Fibroblast of villous mesenchyme (primary cell): ENCODE measurements at regions not wholly inside any gene's neighbourhood (a gene's known extent, or its start where the extent isn't known, plus 50 kb on each side); places are given as distances from the start of the nearest gene placed in this dataset.

Experiments
- DNase-seq: peaks from one replicate; pipeline ENCODE4 v3.0.0-alpha.2; 2010; ENCODE audit warnings: low read depth
- H3K4me3 ChIP-seq: 2 replicates; pipeline ENCODE4 v1.5.1; 2011; ENCODE audit warnings: low read depth, mild to moderate bottlenecking, low read length
- TF ChIP-seq, protein P1 (sequence below): IDR thresholded peaks from 2 replicates; pipeline ENCODE4 v1.5.1; 2012; ENCODE audit warnings: low read depth, mild to moderate bottlenecking, low read length; ENCODE audit not compliant: insufficient read depth

DNA sequence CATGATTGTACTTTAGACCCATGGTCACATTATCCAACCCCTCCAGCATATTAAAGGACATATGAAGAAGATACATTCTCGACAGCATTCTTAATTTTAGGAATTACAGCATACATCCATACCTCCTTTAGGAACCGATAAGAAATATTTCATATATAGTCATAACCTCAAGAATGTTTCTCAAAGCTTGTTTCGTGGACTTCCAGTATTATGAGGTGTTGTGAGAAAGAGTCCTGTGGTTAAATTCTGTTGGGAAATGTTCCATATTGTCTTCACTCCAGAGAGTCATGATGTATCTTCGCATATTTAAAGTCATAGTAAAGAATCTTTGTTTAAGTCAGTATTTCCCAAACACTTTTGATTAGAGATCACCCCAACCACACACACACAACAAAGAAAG lies 321.0 kb upstream of the SNX7 start:
- TF ChIP-seq, protein P1, sequence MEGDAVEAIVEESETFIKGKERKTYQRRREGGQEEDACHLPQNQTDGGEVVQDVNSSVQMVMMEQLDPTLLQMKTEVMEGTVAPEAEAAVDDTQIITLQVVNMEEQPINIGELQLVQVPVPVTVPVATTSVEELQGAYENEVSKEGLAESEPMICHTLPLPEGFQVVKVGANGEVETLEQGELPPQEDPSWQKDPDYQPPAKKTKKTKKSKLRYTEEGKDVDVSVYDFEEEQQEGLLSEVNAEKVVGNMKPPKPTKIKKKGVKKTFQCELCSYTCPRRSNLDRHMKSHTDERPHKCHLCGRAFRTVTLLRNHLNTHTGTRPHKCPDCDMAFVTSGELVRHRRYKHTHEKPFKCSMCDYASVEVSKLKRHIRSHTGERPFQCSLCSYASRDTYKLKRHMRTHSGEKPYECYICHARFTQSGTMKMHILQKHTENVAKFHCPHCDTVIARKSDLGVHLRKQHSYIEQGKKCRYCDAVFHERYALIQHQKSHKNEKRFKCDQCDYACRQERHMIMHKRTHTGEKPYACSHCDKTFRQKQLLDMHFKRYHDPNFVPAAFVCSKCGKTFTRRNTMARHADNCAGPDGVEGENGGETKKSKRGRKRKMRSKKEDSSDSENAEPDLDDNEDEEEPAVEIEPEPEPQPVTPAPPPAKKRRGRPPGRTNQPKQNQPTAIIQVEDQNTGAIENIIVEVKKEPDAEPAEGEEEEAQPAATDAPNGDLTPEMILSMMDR, result no peak
- H3K4me3 ChIP-seq, result no peak overlapping the region
- peak; percentile 59 for DNase-seq

DNA sequence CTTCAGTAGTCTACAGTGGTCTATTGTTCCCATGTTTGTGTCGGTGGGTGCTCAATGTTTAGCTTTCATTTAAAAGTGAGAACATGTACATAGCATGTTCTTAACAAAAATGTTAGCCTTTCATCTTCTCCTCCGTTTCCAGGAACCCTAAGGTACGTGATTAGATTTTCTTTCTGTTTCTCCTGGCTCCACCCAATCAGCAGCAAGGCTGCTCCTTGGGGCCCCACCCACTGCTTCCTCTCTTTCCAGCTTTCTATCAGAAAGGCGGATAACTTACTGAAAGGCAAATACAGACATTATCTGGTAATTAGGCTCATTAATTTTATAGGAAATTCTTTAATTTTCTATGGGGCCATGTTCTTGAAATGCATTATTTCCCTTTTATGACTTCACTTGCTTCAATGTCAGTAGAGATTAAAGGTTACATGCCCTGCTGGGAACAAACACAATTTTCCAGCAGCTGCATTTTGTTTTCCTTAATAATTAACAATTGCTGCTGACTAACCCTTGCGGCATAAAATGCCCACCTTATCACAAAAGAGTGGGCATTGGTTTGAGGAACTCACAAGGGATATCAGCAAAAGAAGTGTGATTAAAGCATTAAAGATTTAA lies 324.9 kb upstream of the SNX7 start:
- TF ChIP-seq, protein P1, result no peak
- H3K4me3 ChIP-seq, result no peak overlapping the region
- no peak for DNase-seq

DNA sequence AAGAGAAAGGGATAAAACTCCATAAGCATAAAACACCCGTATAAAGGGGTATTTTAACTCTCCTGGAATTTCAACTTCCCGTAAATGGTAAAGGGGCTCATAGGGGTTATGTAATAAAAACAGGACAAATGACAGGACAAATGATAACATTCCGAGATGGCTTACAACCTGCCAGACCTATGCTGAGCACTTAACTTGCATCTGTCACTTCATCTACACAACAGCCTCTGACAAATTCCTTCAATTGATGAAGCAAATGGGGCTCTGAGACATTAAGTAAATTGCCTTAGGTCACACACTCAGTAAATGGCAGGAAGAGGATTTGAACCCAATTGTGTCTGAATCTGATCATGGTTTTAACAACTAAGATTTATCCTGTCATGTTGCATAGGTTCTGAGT lies 327.6 kb upstream of the SNX7 start:
- no peak overlapping the region for H3K4me3 ChIP-seq
- no peak for DNase-seq
- TF ChIP-seq, protein P1, result no peak

DNA sequence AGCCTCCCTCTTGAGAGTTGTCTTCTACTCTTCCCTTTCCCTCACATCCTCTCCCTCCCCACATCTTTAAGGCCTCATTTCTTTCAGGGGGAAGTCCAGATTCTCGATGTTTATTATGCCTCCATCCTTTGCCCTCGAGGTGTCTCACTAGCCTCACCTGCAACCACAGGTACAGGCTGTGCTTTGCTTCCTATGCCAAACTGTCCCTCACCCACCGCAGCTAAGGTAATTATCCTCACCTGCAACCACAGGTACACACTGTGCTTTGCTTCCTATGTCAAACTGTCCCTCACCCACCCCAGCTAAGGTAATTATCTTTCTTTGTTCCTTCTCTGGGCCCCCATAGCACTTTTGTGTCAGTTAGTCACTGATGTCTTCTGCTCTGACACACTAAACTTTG lies 328.1 kb upstream of the SNX7 start:
- TF ChIP-seq, protein P1, result no peak
- no peak overlapping the region for H3K4me3 ChIP-seq
- DNase-seq, result no peak

DNA sequence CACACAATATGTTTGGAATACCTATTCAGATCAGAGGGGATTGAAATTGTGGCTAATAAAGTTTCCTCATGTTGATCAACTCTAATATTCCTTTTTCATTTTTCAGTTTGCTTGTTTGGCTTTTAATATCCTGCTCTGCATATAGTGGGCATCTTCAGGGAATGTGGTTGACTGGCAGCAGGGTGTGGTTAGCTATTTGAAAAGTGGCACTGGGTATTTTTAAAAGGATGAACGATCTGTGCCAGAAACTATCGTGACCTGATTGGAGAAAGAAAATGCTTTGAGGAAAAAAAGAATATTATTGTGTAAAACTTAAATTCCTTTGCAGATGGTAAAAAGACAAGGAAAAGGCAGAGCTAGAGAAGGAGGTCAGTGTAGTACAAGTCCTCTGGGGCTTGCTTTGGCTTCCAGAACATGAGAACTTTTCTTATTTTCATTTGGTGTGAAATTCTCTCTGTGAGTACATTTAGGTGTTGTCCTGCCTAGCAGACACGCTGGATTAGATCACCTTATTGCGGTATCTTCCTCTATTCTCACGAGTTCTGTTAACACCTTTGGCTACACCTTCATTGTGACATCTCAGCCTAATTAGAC lies 329.7 kb upstream of the SNX7 start:
- TF ChIP-seq, protein P1, result no peak
- no peak overlapping the region for H3K4me3 ChIP-seq
- DNase-seq, result no peak

DNA sequence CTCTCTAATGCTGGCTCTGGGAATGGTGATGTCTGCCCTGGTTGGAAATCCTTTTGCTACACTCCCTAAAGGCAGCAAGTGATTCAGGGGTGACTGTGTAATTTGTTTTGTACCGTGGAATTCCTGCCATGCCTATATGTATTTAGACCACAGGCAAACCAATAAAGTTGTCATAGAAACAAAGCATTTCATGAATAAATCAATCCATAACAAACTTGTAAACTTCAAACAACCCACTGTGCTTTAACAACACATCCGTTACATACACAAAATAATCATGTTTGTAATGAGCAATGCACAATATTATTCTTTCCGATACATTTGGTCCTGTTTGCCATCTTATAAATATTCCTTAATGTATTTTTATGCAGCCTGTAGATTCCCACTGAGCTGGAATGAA lies 330.3 kb upstream of the SNX7 start:
- H3K4me3 ChIP-seq, result no peak overlapping the region
- TF ChIP-seq, protein P1, result no peak
- DNase-seq, result no peak

DNA sequence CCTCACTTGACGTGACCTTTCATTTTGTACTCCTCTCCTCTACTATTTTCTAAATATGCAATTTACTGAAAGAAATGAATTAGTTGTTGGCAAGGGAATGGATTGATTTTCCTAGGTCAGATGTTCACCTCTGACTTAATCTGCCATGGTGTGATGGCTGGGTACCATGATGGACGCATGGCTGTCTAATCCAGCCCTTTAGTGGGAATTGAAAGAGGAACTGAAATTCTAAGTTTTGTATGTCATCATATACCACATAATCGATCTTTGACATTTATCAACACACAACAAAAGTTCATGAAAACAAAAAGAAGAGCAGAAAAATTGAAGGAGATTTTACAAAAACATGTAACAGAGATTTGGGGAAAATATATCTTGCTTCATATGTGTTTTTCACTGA lies 331.3 kb upstream of the SNX7 start:
- no peak overlapping the region for H3K4me3 ChIP-seq
- no peak for DNase-seq
- TF ChIP-seq, protein P1, result no peak
